ENCODE measurements at regions not wholly inside any gene's neighbourhood (a gene's known extent, or its start where the extent isn't known, plus 50 kb on each side); places are given as distances from the start of the nearest gene placed in this dataset.

DNA sequence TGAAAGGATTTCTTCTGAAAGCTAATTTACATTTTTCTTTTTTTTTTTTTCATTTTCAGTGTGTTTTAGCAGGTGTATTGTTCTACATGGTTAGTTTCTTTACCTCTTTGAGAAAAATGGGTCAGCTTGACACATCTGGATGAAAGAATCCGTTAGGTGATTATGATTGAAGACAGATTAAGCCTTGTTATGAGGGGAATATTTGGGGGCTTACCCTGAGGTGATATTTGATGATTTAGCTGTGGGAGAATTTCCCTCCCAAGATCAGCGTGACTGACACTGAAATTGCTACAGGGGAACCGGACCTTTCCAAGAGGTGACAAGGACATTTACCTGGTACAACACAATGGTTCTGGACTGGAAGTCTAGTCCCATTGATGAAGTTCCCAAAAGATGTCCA is 147.5 kb downstream of the NFKBIZ start:
- H3K27ac ChIP-seq (ENCODE audit: low read depth in 1 of 2, low read length in 2 of 2) = no peak overlapping the region
- H3K4me1 ChIP-seq (ENCODE audit: control insufficient read depth in 4 of 4, insufficient read depth in 4 of 4, low read length in 3 of 4) = no peaks in the 10 kb centered on the region
- DNase-seq (ENCODE audit: low spot score) = no peak
- WGBS = 98% methylated on average over 3 of the region's 3 CpGs
- H3K36me3 ChIP-seq (ENCODE audit: control insufficient read depth in 4 of 4, insufficient read depth in 3 of 4, low read depth in 1 of 4, low read length in 3 of 4) = no peaks in the 10 kb centered on the region
- H3K4me3 ChIP-seq (ENCODE audit: low read depth in 1 of 3, low read length in 3 of 3) = no peak overlapping the region
- H3K9me3 ChIP-seq (ENCODE audit: control insufficient read depth in 4 of 4, low read length in 3 of 4) = no peaks in the 10 kb centered on the region
- no peaks in the 10 kb centered on the region for H3K27me3 ChIP-seq (ENCODE audit: control insufficient read depth in 4 of 4, insufficient read depth in 4 of 4, low read length in 3 of 4)
- no peak overlapping the region for H3K9ac ChIP-seq (ENCODE audit: low read depth in 1 of 2, low read length in 2 of 2)
- TF ChIP-seq JUND (IDR thresholded peaks at IDR 0.05) = no peak
- TF ChIP-seq, protein P1, sequence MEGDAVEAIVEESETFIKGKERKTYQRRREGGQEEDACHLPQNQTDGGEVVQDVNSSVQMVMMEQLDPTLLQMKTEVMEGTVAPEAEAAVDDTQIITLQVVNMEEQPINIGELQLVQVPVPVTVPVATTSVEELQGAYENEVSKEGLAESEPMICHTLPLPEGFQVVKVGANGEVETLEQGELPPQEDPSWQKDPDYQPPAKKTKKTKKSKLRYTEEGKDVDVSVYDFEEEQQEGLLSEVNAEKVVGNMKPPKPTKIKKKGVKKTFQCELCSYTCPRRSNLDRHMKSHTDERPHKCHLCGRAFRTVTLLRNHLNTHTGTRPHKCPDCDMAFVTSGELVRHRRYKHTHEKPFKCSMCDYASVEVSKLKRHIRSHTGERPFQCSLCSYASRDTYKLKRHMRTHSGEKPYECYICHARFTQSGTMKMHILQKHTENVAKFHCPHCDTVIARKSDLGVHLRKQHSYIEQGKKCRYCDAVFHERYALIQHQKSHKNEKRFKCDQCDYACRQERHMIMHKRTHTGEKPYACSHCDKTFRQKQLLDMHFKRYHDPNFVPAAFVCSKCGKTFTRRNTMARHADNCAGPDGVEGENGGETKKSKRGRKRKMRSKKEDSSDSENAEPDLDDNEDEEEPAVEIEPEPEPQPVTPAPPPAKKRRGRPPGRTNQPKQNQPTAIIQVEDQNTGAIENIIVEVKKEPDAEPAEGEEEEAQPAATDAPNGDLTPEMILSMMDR (IDR thresholded peaks at IDR 0.05; ENCODE audit: low read depth, low read length, missing input control) = no peak

DNA sequence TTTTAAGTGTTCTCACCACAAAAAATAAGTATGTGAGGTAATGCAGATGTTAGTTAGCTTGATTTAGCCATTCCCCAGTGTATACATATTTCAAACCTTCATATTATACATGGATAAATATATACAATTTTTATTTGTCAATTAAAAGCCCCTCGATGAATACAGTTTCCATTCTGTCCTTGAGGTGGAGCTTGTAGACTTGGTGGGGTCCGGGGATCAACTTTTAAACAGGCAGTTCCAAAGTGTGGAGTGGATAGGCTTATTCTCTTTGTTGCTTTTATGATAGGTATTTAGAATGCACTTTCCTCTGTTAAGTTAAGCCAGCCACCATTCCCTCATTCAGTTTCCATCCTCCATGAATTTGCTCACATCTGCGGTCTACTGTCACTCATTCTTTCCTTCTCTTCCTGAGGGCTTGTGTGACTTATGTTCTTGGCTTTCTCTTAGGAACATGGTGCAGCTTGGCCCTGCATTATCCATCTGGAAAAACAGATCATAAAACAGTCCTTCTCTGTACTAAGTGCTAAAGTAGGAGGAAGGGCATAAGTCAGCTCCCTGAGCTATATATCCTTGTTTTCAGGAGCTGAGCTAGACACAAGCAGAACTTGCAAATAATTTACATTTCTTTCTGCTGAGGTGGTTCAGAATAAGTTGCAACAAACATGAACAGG is 149.1 kb downstream of the NFKBIZ start:
- Histone ChIP-seq H3K27ac (ENCODE audit: low read depth in 1 of 2, low read length in 2 of 2) (no peak overlapping the region), H3K27me3 (ENCODE audit: control insufficient read depth in 4 of 4, insufficient read depth in 4 of 4, low read length in 3 of 4) (no peaks in the 10 kb centered on the region), H3K9ac (ENCODE audit: low read depth in 1 of 2, low read length in 2 of 2) (no peak overlapping the region), H3K4me3 (ENCODE audit: low read depth in 1 of 3, low read length in 3 of 3) (no peak overlapping the region), H3K4me1 (ENCODE audit: control insufficient read depth in 4 of 4, insufficient read depth in 4 of 4, low read length in 3 of 4) (no peaks in the 10 kb centered on the region), H3K36me3 (ENCODE audit: control insufficient read depth in 4 of 4, insufficient read depth in 3 of 4, low read depth in 1 of 4, low read length in 3 of 4) (no peaks in the 10 kb centered on the region), H3K9me3 (ENCODE audit: control insufficient read depth in 4 of 4, low read length in 3 of 4) (no peaks in the 10 kb centered on the region)
- no peak for DNase-seq (ENCODE audit: low spot score)
- TF ChIP-seq HNF4G (IDR thresholded peaks at IDR 0.05) (no peak), NR2F2 (IDR thresholded peaks at IDR 0.05) (no peak), FOXA2 (IDR thresholded peaks at IDR 0.05) (no peak), RAD21 (IDR thresholded peaks at IDR 0.05) (no peak), SP1 (IDR thresholded peaks at IDR 0.05) (no peak)
- TF ChIP-seq, protein P1 (IDR thresholded peaks at IDR 0.05; ENCODE audit: low read depth, low read length, missing input control) = no peak
- whole genome bisulfite sequencing = 89% methylated on average over 3 of the region's 3 CpGs

DNA sequence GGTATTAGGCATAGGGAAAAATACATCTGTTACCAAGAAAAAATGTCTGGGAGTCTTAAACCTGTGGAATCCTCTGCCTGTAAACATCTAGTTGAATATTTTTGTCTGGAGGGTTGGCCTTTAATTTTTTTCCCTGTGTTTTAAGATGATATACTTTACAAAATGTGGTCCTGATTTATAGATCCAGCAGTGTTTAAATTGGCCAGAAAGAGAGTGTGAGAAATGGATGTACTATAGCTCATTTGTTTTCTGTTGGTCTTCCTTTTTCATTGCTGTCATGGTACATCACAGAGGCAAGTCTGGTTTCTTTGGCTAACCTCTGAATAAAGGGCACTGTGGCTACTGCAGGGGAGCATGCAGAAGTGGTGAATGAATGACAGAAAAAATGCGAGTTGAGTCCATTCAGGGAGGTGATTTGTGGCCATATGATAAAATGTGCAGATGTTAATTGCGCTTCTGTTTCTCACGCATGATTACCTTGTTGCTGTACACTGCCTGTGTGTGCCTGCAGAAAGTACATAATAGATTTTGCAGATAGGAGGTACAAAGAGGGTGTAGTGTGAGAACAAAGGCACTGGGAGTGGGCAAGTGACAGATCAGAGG is 150.0 kb downstream of the NFKBIZ start:
- Histone ChIP-seq H3K27me3 (ENCODE audit: control insufficient read depth in 4 of 4, insufficient read depth in 4 of 4, low read length in 3 of 4) (no peaks in the 10 kb centered on the region), H3K4me3 (ENCODE audit: low read depth in 1 of 3, low read length in 3 of 3) (no peak overlapping the region), H3K9me3 (ENCODE audit: control insufficient read depth in 4 of 4, low read length in 3 of 4) (no peaks in the 10 kb centered on the region), H3K36me3 (ENCODE audit: control insufficient read depth in 4 of 4, insufficient read depth in 3 of 4, low read depth in 1 of 4, low read length in 3 of 4) (no peaks in the 10 kb centered on the region), H3K9ac (ENCODE audit: low read depth in 1 of 2, low read length in 2 of 2) (no peak overlapping the region), H3K27ac (ENCODE audit: low read depth in 1 of 2, low read length in 2 of 2) (no peak overlapping the region), H3K4me1 (ENCODE audit: control insufficient read depth in 4 of 4, insufficient read depth in 4 of 4, low read length in 3 of 4) (no peaks in the 10 kb centered on the region)
- TF ChIP-seq FOXA1 (IDR thresholded peaks at IDR 0.05) (no peak), ZBTB33 (IDR thresholded peaks at IDR 0.05) (no peak), SP1 (IDR thresholded peaks at IDR 0.05) (no peak), YY1 (IDR thresholded peaks at IDR 0.05) (no peak)
- WGBS = 90% methylated on average over 3 of the region's 3 CpGs
- no peak for DNase-seq (ENCODE audit: low spot score)
